GM12878 (cell line): ENCODE measurements at regions not wholly inside any gene's neighbourhood (a gene's known extent, or its start where the extent isn't known, plus 50 kb on each side); places are given as distances from the start of the nearest gene placed in this dataset.
A peak's percentile ranks its signal among the peaks of the same experiment; 100 is the strongest.

Experiments
- ASH2L ChIP-seq: fragments of 300-600, 200-600 bp; sonication (generic); IDR thresholded peaks from 2 replicates; pipeline ENCODE4 v1.6.1; 2017; ENCODE audit warnings: low read depth, mild to moderate bottlenecking, borderline replicate concordance
- BRCA1 ChIP-seq: IDR thresholded peaks from 2 replicates; pipeline ENCODE4 v1.6.1; 2011; ENCODE audit warnings: low read depth, low read length, improper control_type of control experiment
- CBFB ChIP-seq: IDR thresholded peaks from 2 replicates; pipeline ENCODE4 v1.6.1; 2016; ENCODE audit warnings: antibody characterized with exemption, low read depth
- CHD2 ChIP-seq: IDR thresholded peaks from 2 replicates; pipeline ENCODE4 v1.6.1; 2011; ENCODE audit warnings: low read depth, low read length, improper control_type of control experiment, borderline replicate concordance
- CREB1 ChIP-seq: IDR thresholded peaks from 2 replicates; pipeline ENCODE4 v1.6.1; 2012; ENCODE audit warnings: low read depth, mild to moderate bottlenecking, inconsistent platforms
- ETV6 ChIP-seq, 2 experiments: fragments of 450-650 bp in 1 of 2; IDR thresholded peaks in 1 of 2; conservative IDR thresholded peaks in 1 of 2; 2 replicates each; pipeline ENCODE4 v1.6.1; 2014; ENCODE audit warnings: antibody characterized with exemption in 1 of 2, borderline replicate concordance in 1 of 2, low read depth in 1 of 2, mild to moderate bottlenecking in 1 of 2, moderate library complexity in 1 of 2
- IRF4 ChIP-seq: IDR thresholded peaks from 2 replicates; pipeline ENCODE4 v1.6.1; 2011; ENCODE audit warnings: low read depth, low read length
- NFYA ChIP-seq: IDR thresholded peaks from 2 replicates; pipeline ENCODE4 v1.6.1; 2011; ENCODE audit warnings: low read depth, mild to moderate bottlenecking, low read length, improper control_type of control experiment, borderline replicate concordance
- NRF1 ChIP-seq: conservative IDR thresholded peaks from 2 replicates; pipeline ENCODE4 v1.6.1; 2011; ENCODE audit warnings: mild to moderate bottlenecking, low read depth, low read length, improper control_type of control experiment
- PBX3 ChIP-seq: IDR thresholded peaks from 2 replicates; pipeline ENCODE4 v1.6.1; 2011; ENCODE audit warnings: mild to moderate bottlenecking, low read depth, low read length, moderate library complexity; ENCODE audit not compliant: insufficient replicate concordance
- POLR2AphosphoS2 ChIP-seq: IDR thresholded peaks from 2 replicates; pipeline ENCODE4 v1.6.1; 2011; ENCODE audit warnings: low read depth, mild to moderate bottlenecking, low read length, improper control_type of control experiment, moderate library complexity
- PRDM15 ChIP-seq: fragments of 450-650 bp; formaldehyde crosslinking; IDR thresholded peaks from 2 replicates; pipeline ENCODE4 v1.4.0; 2020; ENCODE audit warnings: mild to moderate bottlenecking, moderate library complexity
- RBBP5 ChIP-seq: fragments of 200-600 bp; sonication (generic); conservative IDR thresholded peaks from 2 replicates; pipeline ENCODE4 v1.6.1; 2016
- ZBED1 ChIP-seq: IDR thresholded peaks from 2 replicates; pipeline ENCODE4 v1.6.1; 2016; ENCODE audit warnings: borderline replicate concordance
- ZNF687 ChIP-seq: fragments of 450-650 bp; IDR thresholded peaks from 2 replicates; pipeline ENCODE4 v1.6.1; 2017; ENCODE audit warnings: mild to moderate bottlenecking, moderate library complexity
- TF ChIP-seq, protein P1 (sequence below): IDR thresholded peaks from 2 replicates; pipeline ENCODE4 v1.6.1; 2012; ENCODE audit warnings: low read depth, low read length, improper control_type of control experiment
- TF ChIP-seq, protein P2 (sequence below): IDR thresholded peaks from 2 replicates; pipeline ENCODE4 v1.6.1; 2012; ENCODE audit warnings: low read depth, low read length, improper control_type of control experiment
- TF ChIP-seq, protein P3 (sequence below): fragments of 450-650 bp; IDR thresholded peaks from 2 replicates; pipeline ENCODE4 v1.6.1; 2014; ENCODE audit warnings: mild to moderate bottlenecking

- no peak for TF ChIP-seq PRDM15 (CRISPR knock-in tag)
- TF ChIP-seq PBX3 = no peak
- no peak for TF ChIP-seq NRF1
- peak in 1 of 2 experiments; percentile 63; a peak in 2 of 4 replicates for TF ChIP-seq ETV6 (conservative IDR thresholded peaks at IDR 0.05 in 1 of 2, IDR thresholded peaks at IDR 0.05 in 1 of 2; ENCODE audit: borderline replicate concordance in 1 of 2, low read depth in 1 of 2)
- TF ChIP-seq, protein P1, sequence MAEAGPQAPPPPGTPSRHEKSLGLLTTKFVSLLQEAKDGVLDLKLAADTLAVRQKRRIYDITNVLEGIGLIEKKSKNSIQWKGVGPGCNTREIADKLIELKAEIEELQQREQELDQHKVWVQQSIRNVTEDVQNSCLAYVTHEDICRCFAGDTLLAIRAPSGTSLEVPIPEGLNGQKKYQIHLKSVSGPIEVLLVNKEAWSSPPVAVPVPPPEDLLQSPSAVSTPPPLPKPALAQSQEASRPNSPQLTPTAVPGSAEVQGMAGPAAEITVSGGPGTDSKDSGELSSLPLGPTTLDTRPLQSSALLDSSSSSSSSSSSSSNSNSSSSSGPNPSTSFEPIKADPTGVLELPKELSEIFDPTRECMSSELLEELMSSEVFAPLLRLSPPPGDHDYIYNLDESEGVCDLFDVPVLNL = no peak
- TF ChIP-seq ZBED1 = no peak
- no peak for TF ChIP-seq CBFB
- TF ChIP-seq, protein P2, sequence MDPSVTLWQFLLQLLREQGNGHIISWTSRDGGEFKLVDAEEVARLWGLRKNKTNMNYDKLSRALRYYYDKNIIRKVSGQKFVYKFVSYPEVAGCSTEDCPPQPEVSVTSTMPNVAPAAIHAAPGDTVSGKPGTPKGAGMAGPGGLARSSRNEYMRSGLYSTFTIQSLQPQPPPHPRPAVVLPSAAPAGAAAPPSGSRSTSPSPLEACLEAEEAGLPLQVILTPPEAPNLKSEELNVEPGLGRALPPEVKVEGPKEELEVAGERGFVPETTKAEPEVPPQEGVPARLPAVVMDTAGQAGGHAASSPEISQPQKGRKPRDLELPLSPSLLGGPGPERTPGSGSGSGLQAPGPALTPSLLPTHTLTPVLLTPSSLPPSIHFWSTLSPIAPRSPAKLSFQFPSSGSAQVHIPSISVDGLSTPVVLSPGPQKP = no peak
- peak; percentile 68; the same call in 1 of the 2 replicates for TF ChIP-seq CREB1
- TF ChIP-seq ASH2L = no peak
- no peak for TF ChIP-seq CHD2
- TF ChIP-seq RBBP5 = no peak
- TF ChIP-seq ZNF687 = no peak
- TF ChIP-seq IRF4 = no peak
- TF ChIP-seq NFYA = no peak
- no peak for TF ChIP-seq BRCA1
- TF ChIP-seq, protein P3, sequence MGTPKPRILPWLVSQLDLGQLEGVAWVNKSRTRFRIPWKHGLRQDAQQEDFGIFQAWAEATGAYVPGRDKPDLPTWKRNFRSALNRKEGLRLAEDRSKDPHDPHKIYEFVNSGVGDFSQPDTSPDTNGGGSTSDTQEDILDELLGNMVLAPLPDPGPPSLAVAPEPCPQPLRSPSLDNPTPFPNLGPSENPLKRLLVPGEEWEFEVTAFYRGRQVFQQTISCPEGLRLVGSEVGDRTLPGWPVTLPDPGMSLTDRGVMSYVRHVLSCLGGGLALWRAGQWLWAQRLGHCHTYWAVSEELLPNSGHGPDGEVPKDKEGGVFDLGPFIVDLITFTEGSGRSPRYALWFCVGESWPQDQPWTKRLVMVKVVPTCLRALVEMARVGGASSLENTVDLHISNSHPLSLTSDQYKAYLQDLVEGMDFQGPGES = no peak
- TF ChIP-seq POLR2AphosphoS2 = no peak
These were observed 402.8 kb downstream of the FGF9 start (continued) for GRCh38 chr13:22073718-22074117.
